Left kidney (tissue), 1 donor: ENCODE measurements at regions not wholly inside any gene's neighbourhood (a gene's known extent, or its start where the extent isn't known, plus 50 kb on each side); places are given as distances from the start of the nearest gene placed in this dataset.

Experiments
- DNase-seq: peaks from one replicate; pipeline ENCODE4 v3.0.0-alpha.2; 2013

DNA sequence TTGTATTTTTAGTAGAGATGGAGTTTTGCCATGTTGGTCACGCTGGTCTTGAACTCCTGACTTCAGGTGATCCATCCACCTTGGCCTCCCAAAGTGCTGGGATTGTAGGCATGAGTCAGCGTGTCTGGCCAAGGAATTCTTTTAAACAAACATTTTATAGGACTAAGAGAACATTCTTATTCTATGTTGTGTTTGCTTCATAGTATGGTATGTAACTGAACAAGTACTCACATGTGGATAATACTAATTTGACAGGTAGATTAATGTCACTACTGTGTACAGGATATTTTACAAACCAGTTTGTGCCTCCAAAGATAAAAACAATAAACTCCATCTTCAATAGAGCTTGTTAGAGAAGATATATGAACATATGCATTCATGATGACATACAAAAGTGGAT lies 1353.4 kb downstream of the PCDH7 start:
- DNase-seq, result no peak

DNA sequence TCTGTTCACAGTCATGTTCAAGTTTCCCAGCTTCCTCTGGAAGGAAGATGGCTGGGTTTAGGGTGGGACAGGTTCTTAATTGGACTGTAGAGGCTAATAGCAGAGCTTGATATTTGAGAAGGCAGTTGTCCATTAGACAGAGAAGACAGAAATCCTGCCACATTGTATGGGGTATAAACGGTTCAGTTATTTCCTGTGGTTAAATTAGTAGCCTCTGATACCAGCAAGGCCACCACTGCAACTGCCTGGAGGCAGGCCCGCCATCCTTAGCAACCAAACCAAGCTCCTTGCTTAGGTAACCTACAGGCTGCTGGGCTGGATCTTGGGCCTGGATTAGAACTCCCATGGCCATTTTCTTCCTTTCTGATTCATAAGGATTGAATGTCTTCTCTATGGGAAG lies 1367.0 kb downstream of the PCDH7 start:
- no peak for DNase-seq

DNA sequence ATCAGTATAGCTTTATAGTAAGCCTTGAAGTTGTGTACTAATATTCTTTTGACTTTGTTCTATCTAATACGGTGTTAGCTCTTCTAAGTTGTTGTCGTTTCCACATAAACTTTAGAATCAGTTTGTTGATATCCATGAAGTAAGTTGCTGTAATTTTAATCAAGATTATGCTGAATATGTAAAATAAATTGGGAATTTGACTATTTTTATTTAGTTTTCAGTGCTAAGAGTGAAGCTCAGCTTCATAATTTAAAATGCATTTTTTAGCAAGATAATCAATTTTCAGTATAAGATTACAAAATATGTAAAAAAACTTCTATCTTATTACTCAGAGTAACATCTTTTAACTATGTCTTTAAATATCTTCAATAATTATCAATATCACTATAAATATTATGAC lies 1374.8 kb downstream of the PCDH7 start:
- no peak for DNase-seq

DNA sequence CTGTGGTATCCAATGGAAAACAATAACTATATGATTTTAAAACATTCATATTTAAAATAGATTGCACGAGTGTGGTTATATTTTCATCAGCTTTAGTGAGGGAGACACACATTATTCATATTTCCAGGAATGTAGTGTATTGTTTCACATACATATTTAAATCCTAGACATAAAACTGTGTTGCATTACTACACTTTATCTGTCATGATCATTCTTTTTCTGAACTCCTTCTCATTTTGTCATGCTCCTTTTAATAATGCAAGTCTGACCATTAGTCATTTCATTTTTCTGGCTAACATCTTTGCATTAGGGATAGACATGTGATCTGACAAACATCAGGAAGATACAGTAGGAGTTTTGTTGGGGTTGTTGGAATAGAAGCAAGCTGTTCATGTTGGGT lies 1382.7 kb downstream of the PCDH7 start:
- no peak for DNase-seq

DNA sequence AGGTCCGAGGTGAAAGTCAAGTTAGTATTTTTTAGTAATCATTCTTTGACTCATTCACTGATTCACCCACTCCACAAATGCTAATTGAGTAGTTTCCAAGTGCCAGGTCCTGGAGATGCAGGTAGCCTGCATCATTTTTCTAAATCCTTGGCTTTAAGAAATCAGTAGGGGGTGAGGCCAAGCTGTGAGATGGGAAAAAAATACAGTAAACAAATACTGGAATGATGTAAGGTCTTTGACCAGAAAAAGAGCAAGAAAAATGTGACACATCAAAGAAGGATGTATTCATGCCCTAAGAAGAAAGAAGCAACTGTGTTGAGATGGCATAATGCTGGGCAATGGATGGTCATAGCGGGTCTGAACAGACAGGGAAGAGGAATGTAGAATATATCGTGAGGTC lies 1386.6 kb downstream of the PCDH7 start:
- no peak for DNase-seq

DNA sequence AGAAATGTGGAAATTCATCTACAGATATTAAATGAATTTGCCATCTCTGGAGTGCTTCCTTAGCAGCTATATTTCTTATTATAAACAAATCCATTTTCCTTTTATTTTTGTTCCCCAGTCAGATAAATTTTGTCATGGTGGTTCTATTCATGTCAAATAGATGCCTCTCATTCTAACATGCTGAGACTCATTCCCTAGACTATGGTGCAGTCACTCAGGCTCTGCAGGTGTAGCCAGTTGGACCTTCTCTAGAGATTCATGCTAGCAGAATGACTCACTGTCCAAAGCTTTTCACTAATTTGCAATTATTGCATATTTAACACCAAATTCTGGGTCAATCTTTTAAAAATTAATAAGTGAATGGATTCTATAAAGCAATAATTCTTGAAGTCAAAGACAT lies 1392.7 kb downstream of the PCDH7 start:
- DNase-seq, result no peak

DNA sequence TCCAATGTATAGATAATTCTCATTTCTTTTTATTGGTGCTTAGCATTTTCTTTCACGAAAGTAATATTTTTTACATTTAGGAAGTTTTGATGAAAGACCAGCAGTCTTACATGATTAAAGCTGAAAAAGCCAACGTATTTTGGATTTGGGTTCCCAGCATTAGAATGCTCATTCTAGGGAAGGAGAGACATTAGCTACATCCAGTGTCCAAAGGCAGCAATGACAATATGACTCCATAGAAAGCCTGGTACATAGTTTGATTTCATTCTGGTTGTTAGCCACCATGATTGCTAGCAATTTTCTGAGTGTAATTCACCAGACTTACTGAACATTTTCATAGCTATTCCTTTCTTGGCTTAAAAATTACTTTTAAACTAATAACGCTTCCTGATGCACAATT lies 1397.5 kb downstream of the PCDH7 start:
- no peak for DNase-seq

DNA sequence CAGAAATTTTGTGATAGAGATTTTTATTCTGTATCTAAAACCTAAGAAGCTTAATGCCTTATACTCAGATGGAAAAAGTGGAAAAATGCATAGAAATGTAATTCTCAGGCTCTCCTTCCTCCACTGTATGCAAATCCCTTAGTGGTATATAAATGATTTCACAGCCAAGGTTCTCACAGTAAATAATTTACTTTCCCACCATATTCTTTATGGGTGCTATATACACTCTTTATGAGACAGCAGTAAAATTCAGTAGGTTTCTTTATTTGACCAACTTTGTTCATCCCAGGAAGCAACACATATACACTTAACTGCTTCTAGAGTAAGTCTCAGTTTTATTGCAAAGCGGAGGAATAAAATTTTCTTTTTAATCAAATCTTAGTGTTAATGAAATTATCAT lies 1399.7 kb downstream of the PCDH7 start:
- no peak for DNase-seq

DNA sequence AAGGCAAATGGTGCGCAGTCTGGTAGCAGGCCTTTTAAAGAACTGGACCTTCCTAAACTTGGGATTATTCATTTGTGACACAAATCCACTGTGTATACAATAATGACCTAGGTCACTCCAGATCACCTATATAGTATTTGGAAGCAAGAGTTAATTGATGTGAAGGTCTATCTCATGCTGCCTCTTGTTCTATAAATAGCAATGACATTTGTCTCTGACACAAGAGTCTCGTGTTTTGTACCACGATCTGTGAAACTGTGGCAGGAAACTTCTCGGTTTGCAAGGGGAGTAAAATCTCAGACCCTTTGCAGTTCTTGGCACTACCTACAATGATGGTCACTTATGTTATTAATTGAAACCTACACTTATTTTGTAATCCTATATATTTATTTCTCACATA lies 1408.4 kb downstream of the PCDH7 start:
- DNase-seq, result no peak

DNA sequence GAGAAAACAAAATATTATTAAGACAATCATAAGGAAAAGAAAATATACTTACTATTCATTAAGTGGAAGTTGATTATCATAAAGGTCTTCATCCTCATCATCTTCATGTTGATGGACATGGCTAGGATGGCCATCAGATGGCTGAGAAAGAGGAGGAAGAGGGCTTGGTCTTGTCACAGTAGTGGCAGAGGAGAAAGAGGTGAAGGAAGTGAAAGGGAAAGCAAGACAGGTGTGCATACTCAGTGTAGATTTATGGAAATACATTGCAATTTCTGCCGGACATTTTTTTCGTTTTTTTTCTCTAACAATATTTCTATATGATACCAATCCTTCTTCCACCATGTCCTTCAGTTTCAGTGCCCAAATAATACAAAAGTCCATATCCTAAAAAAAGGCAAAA lies 1409.8 kb downstream of the PCDH7 start:
- DNase-seq, result no peak

DNA sequence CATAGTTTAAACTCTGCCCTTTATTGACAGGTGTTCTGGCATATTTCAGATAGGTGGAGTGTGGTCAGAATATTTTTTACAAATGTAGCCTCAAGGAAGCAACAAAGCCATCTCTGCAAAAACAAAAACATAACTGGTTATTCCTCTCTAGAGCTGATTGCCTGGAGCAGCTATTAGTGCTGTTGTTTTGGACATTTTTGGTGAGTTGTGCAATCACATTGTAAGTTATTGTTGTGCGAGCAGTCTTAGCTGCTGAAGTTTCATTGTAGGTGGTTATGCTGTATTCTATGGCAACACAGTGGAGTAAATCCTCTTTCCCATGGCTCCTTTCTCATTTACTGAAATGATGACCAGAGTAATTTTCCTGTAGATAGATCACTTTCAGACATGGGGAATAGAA lies 1413.0 kb downstream of the PCDH7 start:
- DNase-seq, result no peak

DNA sequence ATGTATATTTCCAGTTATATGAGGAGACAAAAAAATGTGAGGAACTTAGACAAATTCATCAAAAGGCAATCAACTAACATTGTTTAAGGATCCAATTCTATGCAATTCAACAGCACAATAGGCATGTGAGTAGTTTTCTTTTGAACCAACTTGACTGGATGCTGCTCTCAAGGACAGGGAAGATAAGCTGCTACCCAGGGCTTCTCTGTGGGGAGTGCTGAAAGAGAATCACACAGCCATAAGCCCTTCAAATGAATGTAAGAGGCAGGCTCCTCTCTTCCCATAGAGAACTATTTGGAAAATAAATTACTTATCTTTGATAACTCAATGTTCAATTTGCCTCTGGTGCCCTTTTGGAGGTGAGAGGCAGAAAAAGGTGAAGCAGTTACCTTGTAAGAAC lies 1413.6 kb downstream of the PCDH7 start:
- no peak for DNase-seq

DNA sequence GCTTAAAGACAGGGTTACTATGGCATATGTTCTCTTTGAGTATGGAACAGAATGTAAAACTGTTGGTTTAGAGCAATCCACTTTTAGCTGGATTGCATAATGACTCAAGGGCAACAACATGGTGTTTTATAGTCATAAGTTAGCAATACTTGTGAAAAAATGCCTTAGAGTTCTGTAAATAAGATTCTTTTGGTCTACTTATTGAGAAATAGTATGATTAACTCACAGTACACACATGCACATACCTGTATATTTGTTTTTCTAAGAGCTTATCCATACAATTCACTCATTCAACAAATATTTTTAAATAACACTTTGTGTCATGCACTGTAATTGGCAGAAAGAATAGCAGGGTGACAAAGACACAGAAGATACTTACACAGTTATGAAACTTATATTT lies 1415.5 kb downstream of the PCDH7 start:
- DNase-seq, result no peak

DNA sequence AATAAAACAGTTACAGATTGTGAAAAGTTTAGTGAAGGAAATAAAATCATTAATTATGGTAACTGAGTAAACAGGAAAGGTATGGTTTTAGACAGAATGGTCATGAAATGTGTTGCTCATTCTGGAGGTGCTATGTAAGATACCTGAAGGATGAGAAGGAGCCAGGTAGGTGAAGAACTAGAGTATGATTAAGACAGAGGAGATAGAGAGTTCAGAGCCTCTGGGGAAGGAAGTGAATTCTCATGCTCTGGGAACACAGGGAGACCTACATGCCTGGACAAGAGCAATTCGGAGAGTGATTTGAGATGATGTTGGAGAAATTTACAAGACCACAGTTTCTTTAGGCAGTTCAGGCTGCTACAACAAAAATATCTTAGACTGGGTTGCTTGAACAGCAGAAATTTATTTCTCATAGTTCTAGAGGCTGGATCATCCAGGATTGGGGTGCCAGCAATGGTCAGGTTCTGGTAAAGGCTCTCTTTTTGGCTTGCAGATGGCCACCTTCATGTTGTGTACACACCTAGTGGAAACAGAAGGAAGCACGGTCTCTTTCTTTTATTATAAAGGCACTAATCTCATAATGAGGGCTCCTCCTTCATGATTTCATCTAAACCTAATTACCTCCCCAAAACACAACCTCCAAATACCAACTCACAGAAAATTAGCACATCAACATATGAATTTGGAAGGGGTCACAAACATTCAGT lies 1416.1 kb downstream of the PCDH7 start:
- no peak for DNase-seq

DNA sequence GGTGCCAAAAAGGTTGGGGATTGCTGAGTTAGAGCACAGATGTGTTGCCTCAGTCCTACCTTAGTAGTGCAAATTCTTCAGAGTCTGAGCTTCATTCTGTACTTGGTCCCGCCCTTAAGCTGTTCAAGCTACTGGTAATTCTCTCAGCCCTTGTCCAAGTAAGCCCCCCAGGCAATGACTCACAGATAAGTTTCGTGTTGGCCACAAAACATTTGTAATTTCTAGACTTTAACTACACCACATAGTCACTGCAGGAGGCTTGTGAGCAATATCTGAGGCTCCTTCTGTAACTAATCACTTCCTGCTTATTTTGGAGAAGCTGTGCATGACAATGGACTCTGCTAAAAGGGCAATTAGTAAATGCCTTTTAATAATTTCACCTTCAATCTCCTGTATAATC lies 1420.5 kb downstream of the PCDH7 start:
- DNase-seq, result no peak

DNA sequence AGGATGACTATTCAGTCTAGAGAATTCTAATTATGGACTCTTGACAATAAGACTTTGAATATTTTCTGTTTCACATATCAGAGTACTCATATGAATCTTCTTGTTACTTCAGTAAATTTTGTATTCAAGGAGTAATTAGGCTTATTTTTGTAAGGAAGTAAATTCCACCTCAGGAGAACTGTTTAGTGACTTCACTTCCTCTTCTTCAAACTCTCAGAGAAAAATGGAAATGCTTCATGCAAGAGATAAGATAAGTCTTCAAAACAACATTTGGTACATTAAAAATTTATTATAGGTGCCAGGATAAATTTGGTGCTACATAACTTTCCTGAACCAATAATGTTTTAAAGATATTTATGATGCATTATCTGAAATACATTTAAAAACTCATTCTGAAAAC lies 1421.9 kb downstream of the PCDH7 start:
- DNase-seq, result no peak

DNA sequence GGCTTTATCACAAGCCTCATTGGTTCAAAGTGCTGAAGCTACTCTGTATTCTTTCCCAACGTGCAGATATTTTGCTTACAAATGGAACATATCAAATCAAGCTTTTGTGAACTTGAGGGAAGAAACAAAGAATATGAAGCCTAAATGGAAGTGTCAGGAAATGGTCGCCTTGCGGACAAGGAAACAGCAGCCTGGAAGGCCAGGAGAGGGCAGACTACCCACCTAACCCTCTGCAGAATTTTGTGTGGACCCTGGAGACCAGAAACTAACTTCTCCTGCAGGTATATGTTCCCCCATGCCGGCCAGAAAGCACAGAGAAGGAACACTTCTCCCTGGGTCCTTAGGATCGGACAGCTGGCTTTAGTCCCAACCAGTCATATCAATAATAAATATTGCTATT lies 1425.8 kb downstream of the PCDH7 start:
- DNase-seq, result no peak

DNA sequence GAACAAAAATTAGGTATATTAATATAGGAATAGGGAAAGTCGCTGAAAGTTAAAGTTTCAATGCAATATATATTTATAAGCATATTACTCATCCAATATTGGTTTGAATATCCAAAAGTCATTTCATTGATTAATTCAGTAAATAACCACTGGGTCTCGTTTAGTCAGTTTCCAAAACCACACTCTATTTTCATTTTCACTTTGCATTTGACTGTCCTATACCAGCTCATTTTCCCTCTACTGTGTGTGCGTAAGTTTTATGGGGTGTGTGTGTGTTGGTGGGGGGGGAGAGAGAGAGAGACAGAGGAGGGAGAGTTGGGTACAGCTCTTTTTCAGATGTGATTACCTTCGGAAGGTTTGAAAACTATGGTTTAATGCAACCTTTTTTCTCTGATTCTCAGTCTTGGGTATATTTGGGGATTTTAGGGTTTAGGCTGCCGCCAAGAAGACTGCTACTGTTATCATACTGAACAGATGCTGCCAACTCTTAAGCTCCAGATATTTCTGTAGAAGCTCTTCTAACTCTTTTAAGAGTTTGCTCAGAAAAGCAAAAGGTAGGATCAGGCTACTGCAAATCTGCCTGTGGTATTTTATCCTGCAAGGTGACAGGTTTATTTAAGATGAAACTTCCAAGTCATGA lies 1427.4 kb downstream of the PCDH7 start:
- no peak for DNase-seq

DNA sequence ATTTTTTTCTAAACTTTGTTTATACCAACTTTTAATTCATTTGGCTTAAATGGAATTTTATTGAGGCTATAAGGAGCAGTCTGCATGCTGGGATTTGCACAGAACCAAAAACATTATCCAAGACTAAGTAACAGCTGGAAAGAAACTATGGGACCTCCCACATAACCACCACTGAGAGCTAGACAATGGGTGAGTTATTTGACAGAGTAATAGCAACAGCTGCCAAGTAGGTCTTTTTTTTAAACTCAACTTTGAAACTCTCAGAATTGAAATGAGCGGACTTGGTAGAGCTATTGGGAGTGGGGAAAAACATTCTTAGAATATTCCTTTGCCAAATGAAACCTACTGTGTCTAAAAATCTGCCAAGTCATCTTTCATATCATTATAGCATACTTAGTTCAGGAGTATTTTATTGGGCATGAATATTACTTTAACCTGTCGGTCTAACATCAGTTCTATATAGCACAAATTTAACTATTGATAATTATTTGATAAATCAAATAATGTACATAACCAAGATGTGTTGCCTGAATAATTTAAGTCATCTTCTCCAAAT lies 1428.0 kb downstream of the PCDH7 start:
- DNase-seq, result peak; percentile 25

DNA sequence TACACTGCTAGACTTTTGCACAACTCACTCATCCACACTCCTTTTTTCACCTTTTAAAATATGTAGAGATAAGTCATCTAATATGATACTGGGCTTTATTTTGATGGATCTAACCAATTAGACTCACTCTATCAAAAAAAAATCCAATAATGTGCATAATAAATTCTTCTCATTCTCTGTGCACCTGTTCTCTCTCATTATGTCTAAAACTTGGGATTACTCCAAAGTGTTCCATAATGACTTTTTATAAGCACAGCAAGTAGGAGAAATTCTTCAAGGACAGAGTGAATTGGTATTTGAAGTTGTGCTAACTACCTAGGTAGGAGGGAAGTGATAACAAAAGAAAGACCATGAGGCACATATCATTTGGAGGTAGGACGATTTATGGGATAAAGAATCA lies 1438.8 kb downstream of the PCDH7 start:
- DNase-seq, result no peak

DNA sequence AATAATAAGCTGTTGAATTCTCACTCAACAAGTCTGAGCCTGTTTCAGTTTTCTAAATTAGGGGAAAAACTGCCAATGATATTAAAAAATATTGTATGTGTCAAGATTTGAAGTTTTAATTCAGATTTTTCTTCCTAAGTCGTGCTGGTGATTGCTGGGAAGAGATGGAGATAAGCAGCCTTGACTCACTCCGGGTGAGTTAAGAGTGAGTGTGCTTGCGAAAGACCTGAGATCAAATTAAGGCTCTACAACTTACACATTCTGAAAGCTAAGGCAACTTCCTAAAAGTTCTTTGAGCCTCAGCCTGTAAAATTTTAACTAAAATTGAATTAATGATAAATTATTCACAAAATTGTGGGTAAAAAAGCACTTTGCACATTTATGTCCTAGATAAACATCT lies 1441.2 kb downstream of the PCDH7 start:
- DNase-seq, result no peak

DNA sequence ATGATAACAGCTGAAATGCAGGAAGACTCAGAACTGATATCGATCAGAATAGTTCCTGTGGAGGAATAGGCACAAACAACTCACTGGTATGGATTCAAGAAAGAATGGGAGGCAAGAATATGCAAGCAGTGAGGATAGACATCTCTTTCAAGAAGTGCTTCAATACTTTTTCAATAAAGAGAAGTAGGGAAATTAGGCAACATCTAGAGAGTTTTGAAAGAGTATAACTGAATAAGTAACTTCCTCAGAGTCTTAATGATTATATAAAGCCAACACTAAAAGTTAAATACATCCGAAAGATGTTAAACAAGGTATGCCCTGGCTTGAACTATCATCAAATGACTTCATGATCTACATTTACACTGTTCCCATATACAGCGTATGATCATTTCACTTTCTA lies 1443.0 kb downstream of the PCDH7 start:
- no peak for DNase-seq

DNA sequence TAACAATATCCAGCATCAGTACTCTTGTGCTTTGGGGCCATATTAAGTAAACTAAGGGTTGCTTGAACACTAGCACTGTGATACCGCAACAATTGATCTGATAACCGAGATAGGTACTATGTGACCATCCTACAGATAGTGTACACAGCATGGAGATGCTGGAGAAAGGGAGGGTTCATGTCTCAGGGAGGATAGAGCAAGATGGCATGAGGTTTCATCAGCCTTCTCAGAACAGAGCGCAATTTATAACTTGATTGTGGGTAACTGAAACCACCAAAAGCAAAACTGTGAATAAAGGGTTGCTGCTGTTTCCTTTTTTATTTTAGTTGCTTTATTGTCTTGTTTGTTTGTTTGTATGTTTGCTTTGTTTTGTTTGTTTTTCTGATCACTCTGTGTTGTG lies 1449.7 kb downstream of the PCDH7 start:
- DNase-seq, result no peak

DNA sequence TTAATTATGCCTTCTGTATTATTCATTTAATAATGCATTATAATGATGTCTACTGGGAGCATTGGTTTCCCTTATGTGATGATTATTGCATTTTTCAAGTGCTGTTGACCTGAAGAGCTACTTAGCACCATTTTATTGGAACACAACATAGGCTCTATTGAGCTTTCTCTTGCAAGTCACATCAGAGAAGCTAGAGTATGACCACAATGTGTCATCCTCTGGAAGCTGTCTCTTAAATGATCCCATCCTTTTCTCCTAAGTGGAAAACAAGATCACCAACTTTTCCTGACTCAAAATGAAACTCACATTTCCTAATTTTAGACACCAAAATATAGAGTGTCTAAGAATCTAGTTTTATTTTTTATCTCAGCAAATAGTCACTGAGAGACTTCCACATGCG lies 1451.9 kb downstream of the PCDH7 start:
- DNase-seq, result no peak
